ENCODE measurements at regions not wholly inside any gene's neighbourhood (a gene's known extent, or its start where the extent isn't known, plus 50 kb on each side); places are given as distances from the start of the nearest gene placed in this dataset.

GRCh38 chr20:24798930-24799705 lies 150.0 kb upstream of the CST7 start:
- Histone ChIP-seq H3K27me3 (no peaks in the 10 kb centered on the region), H3K9me3 (no peaks in the 10 kb centered on the region), H3K4me3 (no peak overlapping the region), H3K36me3 (no peaks in the 10 kb centered on the region), H3K4me1 (no peaks in the 10 kb centered on the region), H3K27ac (no peak overlapping the region)
- FAIRE-seq (no peak), ATAC-seq (no peak), DNase-seq (peak in 2 of 6 donors; percentile 19 to 35)
- intact Hi-C loops (cut with DNase I) = no loop called here
- no peak for TF ChIP-seq CTCF (IDR thresholded peaks at IDR 0.05)
- WGBS, 2 donors = 77 to 81% methylated on average over 13 of the region's 13 CpGs

GRCh38 chr20:24799971-24800580 lies 149.0 kb upstream of the CST7 start:
- H3K4me1 ChIP-seq = no peaks in the 10 kb centered on the region
- no peak for TF ChIP-seq CTCF (IDR thresholded peaks at IDR 0.05)
- H3K9me3 ChIP-seq = no peaks in the 10 kb centered on the region
- no peaks in the 10 kb centered on the region for H3K27me3 ChIP-seq
- no peaks in the 10 kb centered on the region for H3K36me3 ChIP-seq
- intact Hi-C loops (cut with DNase I) = no loop called here
- H3K4me3 ChIP-seq = no peak overlapping the region
- ATAC-seq (no peak), DNase-seq (peak in 2 of 6 donors; percentile 32 to 35), FAIRE-seq (no peak)
- WGBS, 2 donors = 68 to 76% methylated on average over 12 of the region's 12 CpGs
- H3K27ac ChIP-seq = no peak overlapping the region

- Histone ChIP-seq H3K9me3 (no peaks in the 10 kb centered on the region), H3K4me3 (no peak overlapping the region), H3K36me3 (no peaks in the 10 kb centered on the region), H3K4me1 (no peaks in the 10 kb centered on the region), H3K27me3 (no peaks in the 10 kb centered on the region), H3K27ac (no peak overlapping the region)
- no peak for ATAC-seq
- DNase-seq = peak in 2 of 6 donors; percentile 33 to 45
- TF ChIP-seq CTCF (IDR thresholded peaks at IDR 0.05) = no peak
- no peak for FAIRE-seq
- 67 to 71% methylated on average over 11 of the region's 11 CpGs for WGBS, 2 donors
- intact Hi-C loops (cut with DNase I) = no loop called here
Measured at GRCh38 chr20:24802286-24802820, 146.7 kb upstream of the CST7 start.

- Histone ChIP-seq H3K9me3 (no peaks in the 10 kb centered on the region), H3K27ac (no peak overlapping the region), H3K4me1 (no peaks in the 10 kb centered on the region), H3K36me3 (no peaks in the 10 kb centered on the region), H3K27me3 (no peaks in the 10 kb centered on the region), H3K4me3 (no peak overlapping the region)
- TF ChIP-seq CTCF (IDR thresholded peaks at IDR 0.05) = no peak
- intact Hi-C loops (cut with DNase I) = no loop called here
- 83 to 85% methylated on average over 16 of the region's 16 CpGs for WGBS, 2 donors
- DNase-seq = peak in 2 of 6 donors; percentile 35 to 41
- FAIRE-seq = no peak
- no peak for ATAC-seq
Measured at GRCh38 chr20:24804481-24805206, 144.4 kb upstream of the CST7 start.
